Testis (tissue), 2 donors: ENCODE measurements at regions not wholly inside any gene's neighbourhood (a gene's known extent, or its start where the extent isn't known, plus 50 kb on each side); places are given as distances from the start of the nearest gene placed in this dataset.

Experiments used
- DNase-seq: peaks from one replicate; pipeline ENCODE4 v3.0.0-alpha.2; 2019
- H3K27ac ChIP-seq, 2 donors: fragments of 200-600 bp; sonication (generic); one replicate each; pipeline ENCODE4 v1.5.1; 2019
- H3K27me3 ChIP-seq: fragments of 200-600 bp; sonication (generic); one replicate; pipeline ENCODE4 v1.5.1; 2019
- H3K36me3 ChIP-seq: fragments of 200-600 bp; sonication (generic); one replicate; pipeline ENCODE4 v1.5.1; 2017; ENCODE audit warnings: low read depth; ENCODE audit errors: missing control alignments
- H3K4me1 ChIP-seq: fragments of 200-600 bp; sonication (generic); one replicate; pipeline ENCODE4 v1.5.1; 2019
- H3K4me3 ChIP-seq, 2 donors: fragments of 200-600 bp; sonication (generic); one replicate each; pipeline ENCODE4 v1.5.1; 2017 to 2019
- H3K9me3 ChIP-seq: fragments of 200-600 bp; sonication (generic); one replicate; pipeline ENCODE4 v1.5.1; 2017
- POLR2A ChIP-seq: fragments of 450-650 bp; IDR thresholded peaks from one replicate; pipeline ENCODE4 v1.6.1; 2017; ENCODE audit warnings: antibody characterized with exemption, mild to moderate bottlenecking, moderate library complexity
- WGBS, 2 donors: methylation state at CpG; one replicate each; pipeline ENCODE4 v1.1.5; 2018; 5-methylcytosine and 5-hydroxymethylcytosine counted together
- intact Hi-C: fragments of 100-400 bp; cut with DNase I; formaldehyde crosslinking; loops from one replicate; pipeline ENCODE4 v1.15.1; 2023; ENCODE audit warnings: low total_unique reads
- TF ChIP-seq, protein P1 (sequence below), 3 experiments: fragments of 450-650 bp in 2 of 3; fragments of 200-600 bp in 1 of 3; sonication (generic) in 1 of 3; IDR thresholded peaks; one replicate each; pipeline ENCODE4 v1.5.1; 2016 to 2019; ENCODE audit warnings: antibody characterized with exemption in 3 of 3, mild to moderate bottlenecking in 2 of 3, moderate library complexity in 1 of 3

DNA sequence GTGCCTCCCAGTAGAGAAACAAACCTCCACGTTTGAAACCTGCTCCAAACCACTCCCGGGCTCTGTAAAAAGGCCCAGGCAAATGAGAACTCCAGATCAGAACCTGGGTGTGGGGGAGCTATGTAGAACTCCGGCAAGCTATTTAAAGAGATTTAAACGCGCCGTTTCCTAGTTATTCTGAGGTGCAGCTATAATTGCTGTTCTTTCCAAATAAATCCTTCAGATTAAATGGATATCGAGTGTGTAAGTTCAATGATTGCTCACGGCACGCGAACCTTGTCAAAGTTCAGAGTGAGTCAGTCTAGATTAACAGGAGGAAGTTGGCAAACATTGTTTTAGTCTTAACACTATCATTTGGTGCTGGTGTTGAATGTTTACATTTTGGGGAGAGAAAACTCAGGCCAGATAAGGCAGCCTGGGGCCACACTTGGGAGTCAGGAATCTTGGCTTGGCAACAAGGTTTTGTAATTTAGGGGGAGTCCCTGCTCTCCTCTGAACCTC lies 92.9 kb upstream of the SALL1 start:
- Histone ChIP-seq H3K4me1 (no peaks in the 10 kb centered on the region), H3K27ac (no peak overlapping the region), H3K27me3 (no peaks in the 10 kb centered on the region), H3K36me3 (no peaks in the 10 kb centered on the region), H3K9me3 (no peaks in the 10 kb centered on the region), H3K4me3 (no peak overlapping the region)
- intact Hi-C loops, result no loop called here
- DNase-seq, result no peak
- 29 to 37% methylated on average over 10 of the region's 10 CpGs for WGBS, 2 donors
- TF ChIP-seq POLR2A, result no peak
- TF ChIP-seq, protein P1, sequence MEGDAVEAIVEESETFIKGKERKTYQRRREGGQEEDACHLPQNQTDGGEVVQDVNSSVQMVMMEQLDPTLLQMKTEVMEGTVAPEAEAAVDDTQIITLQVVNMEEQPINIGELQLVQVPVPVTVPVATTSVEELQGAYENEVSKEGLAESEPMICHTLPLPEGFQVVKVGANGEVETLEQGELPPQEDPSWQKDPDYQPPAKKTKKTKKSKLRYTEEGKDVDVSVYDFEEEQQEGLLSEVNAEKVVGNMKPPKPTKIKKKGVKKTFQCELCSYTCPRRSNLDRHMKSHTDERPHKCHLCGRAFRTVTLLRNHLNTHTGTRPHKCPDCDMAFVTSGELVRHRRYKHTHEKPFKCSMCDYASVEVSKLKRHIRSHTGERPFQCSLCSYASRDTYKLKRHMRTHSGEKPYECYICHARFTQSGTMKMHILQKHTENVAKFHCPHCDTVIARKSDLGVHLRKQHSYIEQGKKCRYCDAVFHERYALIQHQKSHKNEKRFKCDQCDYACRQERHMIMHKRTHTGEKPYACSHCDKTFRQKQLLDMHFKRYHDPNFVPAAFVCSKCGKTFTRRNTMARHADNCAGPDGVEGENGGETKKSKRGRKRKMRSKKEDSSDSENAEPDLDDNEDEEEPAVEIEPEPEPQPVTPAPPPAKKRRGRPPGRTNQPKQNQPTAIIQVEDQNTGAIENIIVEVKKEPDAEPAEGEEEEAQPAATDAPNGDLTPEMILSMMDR (IDR thresholded peaks at IDR 0.05), result no peak

DNA sequence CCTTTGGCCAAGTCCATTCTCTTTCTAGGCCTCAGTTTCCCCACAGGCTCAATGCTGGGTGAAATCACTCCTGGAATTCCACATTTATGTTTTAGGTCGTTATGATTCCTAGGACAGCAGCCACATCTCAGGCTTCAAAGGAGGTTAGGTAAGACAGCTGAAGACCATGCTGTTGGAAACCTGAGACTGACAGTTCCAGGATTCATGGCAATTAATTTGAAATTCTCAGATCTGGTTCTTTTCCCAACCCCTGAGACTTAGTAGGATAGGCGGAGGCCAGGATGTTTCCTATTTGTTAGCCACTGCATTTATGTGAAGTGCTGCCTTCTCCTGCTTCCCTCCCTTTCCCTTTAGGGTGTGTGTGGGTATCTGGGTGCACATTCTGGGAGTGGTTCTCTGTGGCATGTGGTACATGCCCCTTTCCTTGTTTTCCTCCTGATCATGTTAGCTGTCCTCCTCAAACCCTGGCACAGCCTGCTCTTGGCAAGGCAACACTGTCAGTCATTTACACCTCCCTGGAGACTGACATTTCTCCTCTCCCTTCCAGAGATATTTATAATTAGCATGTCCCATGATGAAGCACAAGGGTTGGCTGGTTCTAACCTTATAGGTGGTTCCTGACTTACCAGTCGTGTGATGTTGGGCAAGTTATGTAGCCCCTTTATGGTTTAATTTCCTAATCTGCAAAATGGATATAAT lies 91.4 kb upstream of the SALL1 start:
- Histone ChIP-seq H3K27ac (no peak overlapping the region), H3K27me3 (no peaks in the 10 kb centered on the region), H3K4me3 (no peak overlapping the region), H3K4me1 (no peaks in the 10 kb centered on the region), H3K36me3 (no peaks in the 10 kb centered on the region), H3K9me3 (no peaks in the 10 kb centered on the region)
- WGBS, 2 donors, result 76 to 81% methylated on average over 3 of the region's 3 CpGs
- intact Hi-C loops, result no loop called here
- TF ChIP-seq, protein P1 (IDR thresholded peaks at IDR 0.05), result no peak
- TF ChIP-seq POLR2A, result no peak
- DNase-seq, result no peak

DNA sequence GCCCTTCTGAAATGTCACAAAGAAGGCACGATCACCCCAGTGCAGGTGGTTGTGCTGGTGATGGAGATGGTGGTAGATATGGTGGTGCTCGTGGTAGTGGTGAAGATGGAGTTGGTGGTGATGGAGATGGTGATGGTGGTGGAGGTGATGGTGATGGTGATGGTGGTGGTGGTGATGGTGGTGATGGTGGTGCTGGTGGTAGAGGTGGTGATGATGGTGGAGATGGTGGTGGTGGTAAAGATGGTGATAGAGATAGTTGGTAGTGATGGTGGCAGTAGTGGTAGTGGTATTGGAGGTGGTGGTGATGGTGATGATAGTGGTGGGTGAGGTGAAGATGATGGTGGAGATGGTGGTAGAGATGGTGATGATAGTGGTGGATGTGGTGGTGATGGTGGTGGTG lies 88.1 kb upstream of the SALL1 start:
- H3K4me3 ChIP-seq, result no peak overlapping the region
- intact Hi-C loops, result no loop called here
- no peaks in the 10 kb centered on the region for H3K36me3 ChIP-seq
- H3K4me1 ChIP-seq, result no peaks in the 10 kb centered on the region
- no peaks in the 10 kb centered on the region for H3K27me3 ChIP-seq
- WGBS, 2 donors, result 93 to 94% methylated on average over 2 of the region's 2 CpGs
- TF ChIP-seq, protein P1 (IDR thresholded peaks at IDR 0.05), result no peak
- TF ChIP-seq POLR2A, result no peak
- no peak for DNase-seq
- H3K27ac ChIP-seq, result no peak overlapping the region
- no peaks in the 10 kb centered on the region for H3K9me3 ChIP-seq

DNA sequence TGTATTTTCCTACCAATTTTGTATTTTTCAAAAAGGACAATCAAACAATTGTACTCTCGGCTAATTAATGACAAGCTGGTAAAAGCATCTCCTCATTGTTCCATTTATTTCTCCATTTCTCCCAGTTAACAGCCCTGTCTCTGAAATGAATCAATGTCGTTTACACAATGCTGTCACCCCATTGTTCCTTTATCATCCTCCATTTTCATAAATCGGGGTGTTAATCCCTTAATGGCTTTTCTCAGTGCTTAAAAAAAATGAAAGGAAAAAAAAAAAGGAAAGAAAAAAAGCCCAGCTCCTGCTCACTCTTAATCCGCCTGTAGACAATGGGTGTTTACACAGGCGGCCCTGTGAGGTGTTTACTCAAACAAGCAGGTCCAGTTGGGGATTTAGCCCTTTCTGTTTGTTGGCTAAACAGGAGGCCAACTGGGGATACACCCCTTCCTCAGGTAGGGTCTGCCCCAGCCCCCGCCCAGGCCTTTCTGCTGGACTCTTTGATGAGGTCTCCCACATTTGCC lies 86.8 kb upstream of the SALL1 start:
- TF ChIP-seq POLR2A, result no peak
- TF ChIP-seq, protein P1 (IDR thresholded peaks at IDR 0.05), result no peak
- 66 to 72% methylated on average over 6 of the region's 6 CpGs for WGBS, 2 donors
- Histone ChIP-seq H3K9me3 (no peaks in the 10 kb centered on the region), H3K36me3 (no peaks in the 10 kb centered on the region), H3K27ac (no peak overlapping the region), H3K4me3 (no peak overlapping the region), H3K27me3 (no peaks in the 10 kb centered on the region), H3K4me1 (no peaks in the 10 kb centered on the region)
- intact Hi-C loops, result no loop called here
- DNase-seq, result no peak

DNA sequence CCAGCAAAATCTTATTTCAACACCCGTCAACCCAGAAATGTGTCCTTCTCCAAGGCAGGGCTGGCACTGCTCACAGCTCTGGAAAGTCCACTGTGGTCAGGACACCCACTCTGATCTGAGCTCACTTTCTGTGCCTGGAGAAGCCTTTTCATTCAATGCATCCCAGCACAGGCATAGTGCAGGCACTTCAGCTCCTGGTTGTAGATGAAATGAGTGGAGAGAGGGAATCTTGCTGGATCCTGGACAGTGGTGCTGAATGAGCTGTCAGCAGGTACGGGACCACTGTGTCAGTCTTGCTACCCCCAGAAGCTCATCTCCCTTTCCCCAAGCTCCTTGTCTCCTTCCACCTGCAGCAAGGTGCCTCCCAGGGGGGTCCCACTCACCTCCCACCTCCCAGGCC lies 86.1 kb upstream of the SALL1 start:
- no peaks in the 10 kb centered on the region for H3K9me3 ChIP-seq
- H3K4me3 ChIP-seq, result no peak overlapping the region
- WGBS, 2 donors, result 67 to 79% methylated on average over 2 of the region's 2 CpGs
- H3K27me3 ChIP-seq, result no peaks in the 10 kb centered on the region
- DNase-seq, result no peak
- H3K36me3 ChIP-seq, result no peaks in the 10 kb centered on the region
- no peaks in the 10 kb centered on the region for H3K4me1 ChIP-seq
- intact Hi-C loops, result no loop called here
- no peak overlapping the region for H3K27ac ChIP-seq
- TF ChIP-seq, protein P1 (IDR thresholded peaks at IDR 0.05), result no peak
- no peak for TF ChIP-seq POLR2A
